HG03095 (cell line): ENCODE measurements at regions not wholly inside any gene's neighbourhood (a gene's known extent, or its start where the extent isn't known, plus 50 kb on each side); places are given as distances from the start of the nearest gene placed in this dataset.

Source experiments
- ATAC-seq: cut with Tn5 transposase; IDR thresholded peaks from one replicate; pipeline ENCODE4 v1.9.1; 2021; ENCODE audit warnings: moderate library complexity; ENCODE audit not compliant: unreplicated experiment

DNA sequence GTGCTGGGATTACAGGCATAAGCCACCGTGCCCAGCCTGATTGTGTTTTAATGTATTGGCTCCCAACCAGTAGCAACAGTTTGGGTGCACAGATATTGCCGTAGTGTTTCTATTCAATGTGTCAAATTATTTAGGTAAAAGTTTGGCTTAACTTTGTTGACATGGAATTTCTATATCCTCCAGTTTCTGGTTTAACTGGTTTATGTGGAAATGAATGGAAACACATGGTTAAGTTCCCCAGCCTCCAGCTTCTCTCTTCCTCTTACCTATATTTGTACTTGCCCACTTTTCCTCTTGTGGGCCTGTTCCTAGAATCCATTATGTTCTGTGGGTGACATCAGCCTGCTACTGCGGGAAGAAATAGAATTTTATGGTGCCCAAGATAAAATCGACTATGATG lies 53.9 kb upstream of the ESR1 start:
- no peak for ATAC-seq

DNA sequence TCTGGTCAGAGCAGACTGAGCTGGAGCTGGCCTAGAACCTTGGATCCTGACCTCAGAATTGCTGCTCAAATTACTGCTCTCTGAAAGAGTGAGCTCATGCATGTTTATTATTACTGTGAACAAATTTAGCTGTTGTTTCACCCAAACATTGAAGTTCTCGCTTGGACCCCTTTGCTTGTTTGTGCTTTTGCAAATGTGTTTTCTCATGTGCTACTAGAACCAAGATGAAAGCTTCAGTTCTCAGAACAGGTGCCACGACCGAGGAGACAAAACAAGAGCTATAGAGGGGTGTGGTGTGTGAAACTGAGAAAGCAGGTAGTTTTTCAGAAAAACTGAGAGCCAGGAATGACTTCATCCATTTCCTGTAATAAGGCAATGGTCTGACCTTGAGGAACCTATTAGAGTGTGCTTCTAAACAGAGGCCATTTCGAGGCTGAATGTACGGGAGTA lies 50.0 kb upstream of the ESR1 start:
- peak; percentile 97 for ATAC-seq
